H9 (cell line): ENCODE measurements at regions not wholly inside any gene's neighbourhood (a gene's known extent, or its start where the extent isn't known, plus 50 kb on each side); places are given as distances from the start of the nearest gene placed in this dataset.

Experiments used
- DNase-seq: peaks from one replicate; pipeline ENCODE4 v3.0.0-alpha.2; 2017
- H2AFZ ChIP-seq: one replicate; pipeline ENCODE4 v1.6.1; 2013; ENCODE audit warnings: mild to moderate bottlenecking, low read length, control low read depth, moderate library complexity
- H2AK5ac ChIP-seq: 2 replicates; pipeline ENCODE4 v1.6.1; 2013; ENCODE audit warnings: low read length, control low read depth, mixed read lengths; ENCODE audit not compliant: insufficient read length
- H2BK120ac ChIP-seq: one replicate; pipeline ENCODE4 v1.6.1; 2013; ENCODE audit warnings: low read depth, mild to moderate bottlenecking, low read length, control low read depth, inconsistent platforms; ENCODE audit not compliant: poor library complexity, severe bottlenecking
- H2BK12ac ChIP-seq: 2 replicates; pipeline ENCODE4 v1.6.1; 2013; ENCODE audit warnings: low read length, control low read depth, mixed read lengths, low read depth; ENCODE audit not compliant: insufficient read length
- H2BK15ac ChIP-seq: 2 replicates; pipeline ENCODE4 v1.6.1; 2013; ENCODE audit warnings: low read depth, low read length, control low read depth
- H2BK20ac ChIP-seq: one replicate; pipeline ENCODE4 v1.6.1; 2013; ENCODE audit warnings: low read depth, mild to moderate bottlenecking, low read length, control low read depth, inconsistent platforms; ENCODE audit not compliant: poor library complexity, severe bottlenecking
- H2BK5ac ChIP-seq: 2 replicates; pipeline ENCODE4 v1.6.1; 2013; ENCODE audit warnings: low read length, control low read depth, mixed read lengths; ENCODE audit not compliant: insufficient read length
- H3K14ac ChIP-seq: 2 replicates; pipeline ENCODE4 v1.6.1; 2013; ENCODE audit warnings: low read length, control low read depth; ENCODE audit not compliant: insufficient read depth
- H3K18ac ChIP-seq: 2 replicates; pipeline ENCODE4 v1.6.1; 2013; ENCODE audit warnings: low read depth, mild to moderate bottlenecking, mixed read lengths, low read length, control low read depth; ENCODE audit not compliant: insufficient read length
- H3K23ac ChIP-seq: 2 replicates; pipeline ENCODE4 v1.6.1; 2013; ENCODE audit warnings: low read length, control low read depth, mixed read lengths, low read depth; ENCODE audit not compliant: insufficient read length
- H3K23me2 ChIP-seq: 2 replicates; pipeline ENCODE4 v1.6.1; 2013; ENCODE audit warnings: low read depth, mild to moderate bottlenecking, mixed read lengths, low read length, control low read depth; ENCODE audit not compliant: insufficient read length, poor library complexity, severe bottlenecking
- H3K27ac ChIP-seq: 2 replicates; pipeline ENCODE4 v1.5.1; 2013; ENCODE audit warnings: low read length, control low read depth, mixed read lengths, low read depth; ENCODE audit not compliant: insufficient read length
- H3K27me3 ChIP-seq: 2 replicates; pipeline ENCODE4 v1.6.1; 2013; ENCODE audit warnings: low read length, control low read depth, inconsistent platforms; ENCODE audit not compliant: insufficient read depth
- H3K4ac ChIP-seq: 2 replicates; pipeline ENCODE4 v1.6.1; 2013; ENCODE audit warnings: low read depth, mild to moderate bottlenecking, control low read depth, inconsistent platforms, low read length, moderate library complexity
- H3K4me1 ChIP-seq: 2 replicates; pipeline ENCODE4 v1.6.1; 2013; ENCODE audit warnings: low read length, control low read depth, inconsistent platforms; ENCODE audit not compliant: insufficient read depth
- H3K4me2 ChIP-seq: 2 replicates; pipeline ENCODE4 v1.6.1; 2013; ENCODE audit warnings: low read length, control low read depth, mixed read lengths; ENCODE audit not compliant: insufficient read length, insufficient read depth
- H3K56ac ChIP-seq: 2 replicates; pipeline ENCODE4 v1.6.1; 2013; ENCODE audit warnings: low read depth, mild to moderate bottlenecking, mixed read lengths, low read length, control low read depth; ENCODE audit not compliant: insufficient read length
- H3K79me1 ChIP-seq: 2 replicates; pipeline ENCODE4 v1.6.1; 2013; ENCODE audit warnings: low read depth, mild to moderate bottlenecking, moderate library complexity, low read length, control low read depth, inconsistent platforms; ENCODE audit not compliant: insufficient read depth, poor library complexity, severe bottlenecking
- H3K79me2 ChIP-seq: 2 replicates; pipeline ENCODE4 v1.6.1; 2013; ENCODE audit warnings: low read length, control low read depth, inconsistent platforms; ENCODE audit not compliant: insufficient read depth
- H3K9ac ChIP-seq: 2 replicates; pipeline ENCODE4 v1.6.1; 2013; ENCODE audit warnings: low read length, control low read depth, mixed read lengths; ENCODE audit not compliant: insufficient read length; ENCODE audit errors: extremely low read depth
- H3K9me3 ChIP-seq: one replicate; pipeline ENCODE4 v1.6.1; 2013; ENCODE audit warnings: low read depth, low read length, inconsistent platforms; ENCODE audit not compliant: control insufficient read depth
- H3T11ph ChIP-seq: one replicate; pipeline ENCODE4 v1.6.1; 2013; ENCODE audit warnings: mild to moderate bottlenecking, low read length, control low read depth, inconsistent platforms
- H4K20me1 ChIP-seq: one replicate; pipeline ENCODE4 v1.6.1; 2013; ENCODE audit not compliant: control insufficient read depth, insufficient read length, insufficient read depth
- H4K5ac ChIP-seq: 2 replicates; pipeline ENCODE4 v1.6.1; 2013; ENCODE audit warnings: low read depth, mild to moderate bottlenecking, mixed read lengths, low read length, control low read depth; ENCODE audit not compliant: insufficient read length
- H4K8ac ChIP-seq: replicated peaks from 2 replicates; pipeline ENCODE4 v1.6.1; 2013; ENCODE audit warnings: low read length, control low read depth, mixed read lengths, low read depth; ENCODE audit not compliant: insufficient read length
- H4K91ac ChIP-seq: 2 replicates; pipeline ENCODE4 v1.6.1; 2013; ENCODE audit warnings: low read depth, mild to moderate bottlenecking, moderate library complexity, mixed read lengths, low read length, control low read depth; ENCODE audit not compliant: insufficient read length
- H3K27ac Mint-ChIP-seq, 3 experiments: 2 replicates in 2 of 3; 3 replicates in 1 of 3; pipeline ENCODE4 v1.8.0; 2020 to 2021; ENCODE audit warnings: mixed read lengths in 3 of 3, mild to moderate bottlenecking in 1 of 3, moderate library complexity in 1 of 3
- H3K27me3 Mint-ChIP-seq: 2 replicates; pipeline ENCODE4 v1.8.0; 2021; ENCODE audit warnings: low read depth, mild to moderate bottlenecking, moderate library complexity, mixed read lengths
- H3K36me3 Mint-ChIP-seq, 3 experiments: 2 replicates in 2 of 3; 3 replicates in 1 of 3; pipeline ENCODE4 v1.8.0; 2020 to 2021; ENCODE audit warnings: low read depth in 3 of 3, mixed read lengths in 3 of 3; ENCODE audit not compliant: insufficient read depth in 1 of 3
- H3K4me1 Mint-ChIP-seq, 2 experiments: 2 replicates each; pipeline ENCODE4 v1.8.0; 2020; ENCODE audit warnings: mixed read lengths in 2 of 2
- H3K4me3 Mint-ChIP-seq, 2 experiments: 2 replicates in 1 of 2; 3 replicates in 1 of 2; pipeline ENCODE4 v1.8.0; 2020 to 2021; ENCODE audit warnings: mild to moderate bottlenecking in 2 of 2, mixed read lengths in 2 of 2, moderate library complexity in 1 of 2
- H3K9me3 Mint-ChIP-seq, 2 experiments: 2 replicates in 1 of 2; 3 replicates in 1 of 2; pipeline ENCODE4 v1.8.0; 2020; ENCODE audit warnings: mild to moderate bottlenecking in 2 of 2, mixed read lengths in 2 of 2, moderate library complexity in 1 of 2
- WGBS: extraction: QIAGEN DNeasy Blood & Tissue Kit; methylation state at CpG from one replicate; pipeline ENCODE4 v1.1.7; 2013; ENCODE audit warnings: missing lambda C conversion rate, low lambda C conversion rate, mixed read lengths; ENCODE audit not compliant: insufficient read length; ENCODE audit errors: extremely low coverage; 5-methylcytosine and 5-hydroxymethylcytosine counted together
- TF ChIP-seq, protein P1 (sequence below): fragments of 200-600 bp; sonication (generic); conservative IDR thresholded peaks from 3 replicates; pipeline ENCODE4 v1.8.0; 2021; ENCODE audit warnings: antibody characterized with exemption, mild to moderate bottlenecking

GRCh38 chr3:168570404-168571155 is 474.9 kb upstream of the GOLIM4 start:
- Histone ChIP-seq H3K27ac (no peak overlapping the region), H3K18ac (no peak overlapping the region), H4K5ac (no peak overlapping the region), H2BK20ac (no peak overlapping the region), H3K56ac (no peak overlapping the region), H4K20me1 (no peaks in the 10 kb centered on the region), H3K23me2 (no peaks in the 10 kb centered on the region), H3K9ac (no peak overlapping the region), H4K91ac (no peak overlapping the region), H3K27me3 (no peaks in the 10 kb centered on the region), H3T11ph (no peak overlapping the region), H3K9me3 (no peaks in the 10 kb centered on the region), H3K79me2 (no peaks in the 10 kb centered on the region), H2AK5ac (no peak overlapping the region), H3K4ac (no peak overlapping the region), H2BK15ac (no peak overlapping the region), H2BK12ac (no peak overlapping the region), H2BK120ac (no peak overlapping the region), H3K79me1 (no peaks in the 10 kb centered on the region), H2AFZ (no peak overlapping the region), H2BK5ac (no peak overlapping the region), H3K14ac (no peak overlapping the region), H4K8ac (no peak overlapping the region), H3K4me1 (no peaks in the 10 kb centered on the region; the same call in 1 of the 2 replicates), H3K23ac (no peak overlapping the region), H3K4me2 (no peak overlapping the region)
- 0 out of 4 replicates have a peak, but pooled peaks cover 0 to 4% of the 10 kb centered on the region in 2 experiments for H3K4me1 Mint-ChIP-seq
- no CpG with 5 or more reads among the region's 2 CpGs for WGBS
- peaks cover 0 to 8% (median 0%) of the 10 kb centered on the region in 3 experiments; a peak in 3 of 7 replicates for H3K36me3 Mint-ChIP-seq
- TF ChIP-seq, protein P1, sequence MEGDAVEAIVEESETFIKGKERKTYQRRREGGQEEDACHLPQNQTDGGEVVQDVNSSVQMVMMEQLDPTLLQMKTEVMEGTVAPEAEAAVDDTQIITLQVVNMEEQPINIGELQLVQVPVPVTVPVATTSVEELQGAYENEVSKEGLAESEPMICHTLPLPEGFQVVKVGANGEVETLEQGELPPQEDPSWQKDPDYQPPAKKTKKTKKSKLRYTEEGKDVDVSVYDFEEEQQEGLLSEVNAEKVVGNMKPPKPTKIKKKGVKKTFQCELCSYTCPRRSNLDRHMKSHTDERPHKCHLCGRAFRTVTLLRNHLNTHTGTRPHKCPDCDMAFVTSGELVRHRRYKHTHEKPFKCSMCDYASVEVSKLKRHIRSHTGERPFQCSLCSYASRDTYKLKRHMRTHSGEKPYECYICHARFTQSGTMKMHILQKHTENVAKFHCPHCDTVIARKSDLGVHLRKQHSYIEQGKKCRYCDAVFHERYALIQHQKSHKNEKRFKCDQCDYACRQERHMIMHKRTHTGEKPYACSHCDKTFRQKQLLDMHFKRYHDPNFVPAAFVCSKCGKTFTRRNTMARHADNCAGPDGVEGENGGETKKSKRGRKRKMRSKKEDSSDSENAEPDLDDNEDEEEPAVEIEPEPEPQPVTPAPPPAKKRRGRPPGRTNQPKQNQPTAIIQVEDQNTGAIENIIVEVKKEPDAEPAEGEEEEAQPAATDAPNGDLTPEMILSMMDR: no peak
- H3K9me3 Mint-ChIP-seq: no peaks in the 10 kb centered on the region
- no peak overlapping the region for H3K4me3 Mint-ChIP-seq
- H3K27me3 Mint-ChIP-seq: no peaks in the 10 kb centered on the region
- DNase-seq: no peak
- H3K27ac Mint-ChIP-seq: no peak overlapping the region
